ENCODE measurements at regions not wholly inside any gene's neighbourhood (a gene's known extent, or its start where the extent isn't known, plus 50 kb on each side); places are given as distances from the start of the nearest gene placed in this dataset.

DNA sequence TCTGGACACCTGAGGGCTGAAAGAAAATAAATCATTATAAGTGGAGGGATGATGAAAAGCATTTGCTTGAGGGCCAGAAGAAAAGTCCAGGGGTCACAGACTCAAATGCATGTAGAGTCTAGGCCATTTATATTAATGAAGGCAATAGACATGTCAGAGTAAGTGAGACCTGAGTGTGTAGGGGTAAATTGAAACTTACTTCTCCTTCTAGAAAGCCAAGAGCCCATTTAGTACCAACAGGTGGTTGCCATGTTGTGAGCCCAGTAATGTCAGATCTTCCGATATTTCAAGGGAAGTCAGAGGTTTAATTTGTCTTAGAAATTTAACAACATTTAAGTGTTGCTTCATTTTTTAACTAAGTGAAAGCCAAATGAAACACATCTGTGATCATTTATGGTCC, 166.1 kb upstream of the SLIT2 start:
- no peaks in the 10 kb centered on the region for H3F3A ChIP-seq (ENCODE audit: insufficient read depth, low read depth)
- no peaks in the 10 kb centered on the region for H3K9me3 ChIP-seq (ENCODE audit: insufficient read depth, low read depth)
- H3K36me3 ChIP-seq (ENCODE audit: low read depth) = no peaks in the 10 kb centered on the region
- no TSS peak for BruUV-seq (replicated peaks)
- no peaks in the 10 kb centered on the region for H3K4me1 ChIP-seq (replicated peaks; ENCODE audit: insufficient read depth)
- CTCF ChIA-PET = no interaction called here
- TF ChIP-seq EZH2 (IDR thresholded peaks at IDR 0.05; ENCODE audit: low read depth) = no peak
- TF ChIP-seq, protein P1, sequence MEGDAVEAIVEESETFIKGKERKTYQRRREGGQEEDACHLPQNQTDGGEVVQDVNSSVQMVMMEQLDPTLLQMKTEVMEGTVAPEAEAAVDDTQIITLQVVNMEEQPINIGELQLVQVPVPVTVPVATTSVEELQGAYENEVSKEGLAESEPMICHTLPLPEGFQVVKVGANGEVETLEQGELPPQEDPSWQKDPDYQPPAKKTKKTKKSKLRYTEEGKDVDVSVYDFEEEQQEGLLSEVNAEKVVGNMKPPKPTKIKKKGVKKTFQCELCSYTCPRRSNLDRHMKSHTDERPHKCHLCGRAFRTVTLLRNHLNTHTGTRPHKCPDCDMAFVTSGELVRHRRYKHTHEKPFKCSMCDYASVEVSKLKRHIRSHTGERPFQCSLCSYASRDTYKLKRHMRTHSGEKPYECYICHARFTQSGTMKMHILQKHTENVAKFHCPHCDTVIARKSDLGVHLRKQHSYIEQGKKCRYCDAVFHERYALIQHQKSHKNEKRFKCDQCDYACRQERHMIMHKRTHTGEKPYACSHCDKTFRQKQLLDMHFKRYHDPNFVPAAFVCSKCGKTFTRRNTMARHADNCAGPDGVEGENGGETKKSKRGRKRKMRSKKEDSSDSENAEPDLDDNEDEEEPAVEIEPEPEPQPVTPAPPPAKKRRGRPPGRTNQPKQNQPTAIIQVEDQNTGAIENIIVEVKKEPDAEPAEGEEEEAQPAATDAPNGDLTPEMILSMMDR (conservative IDR thresholded peaks at IDR 0.05) = no peak
- intact Hi-C loops (cut with micrococcal nuclease; ENCODE audit: unreplicated experiment) = no loop called here
- no peak for DNase-seq
- H3K27ac ChIP-seq = no peak overlapping the region
- POLR2A ChIA-PET (ENCODE audit: unreplicated experiment) = no interaction called here
- no peaks in the 10 kb centered on the region for H3K79me2 ChIP-seq (ENCODE audit: low read depth)
- H3K27me3 ChIP-seq (ENCODE audit: insufficient read depth, low read depth) = no peaks in the 10 kb centered on the region
- H3K4me2 ChIP-seq = no peak overlapping the region
- no peaks in the 10 kb centered on the region for H3K9me2 ChIP-seq (ENCODE audit: insufficient read depth)
- H4K20me1 ChIP-seq (ENCODE audit: insufficient read depth) = no peaks in the 10 kb centered on the region
- H2AFZ ChIP-seq = no peak overlapping the region
- no peak overlapping the region for H3K4me3 ChIP-seq

DNA sequence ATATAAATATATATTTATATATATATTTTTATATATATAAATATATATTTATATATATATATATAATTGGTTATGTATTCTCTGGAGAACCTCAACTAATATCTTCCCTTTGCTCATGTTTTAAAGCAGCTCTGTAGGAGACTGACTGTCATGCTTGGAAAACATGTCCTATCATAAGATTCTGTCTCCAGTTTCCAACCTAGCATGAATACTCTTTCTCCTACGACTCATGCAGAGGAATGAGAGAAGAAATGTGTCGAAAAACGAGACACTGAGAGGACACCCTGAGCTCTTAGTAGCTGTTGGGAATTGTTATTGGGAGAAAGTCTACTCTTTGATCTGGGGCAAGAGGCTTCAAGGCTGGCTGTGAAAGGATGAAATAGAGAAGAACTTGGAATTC, 166.5 kb upstream of the SLIT2 start:
- POLR2A ChIA-PET (ENCODE audit: unreplicated experiment) = no interaction called here
- no peaks in the 10 kb centered on the region for H3K4me1 ChIP-seq (replicated peaks; ENCODE audit: insufficient read depth)
- no peaks in the 10 kb centered on the region for H3K9me3 ChIP-seq (ENCODE audit: insufficient read depth, low read depth)
- CTCF ChIA-PET = no interaction called here
- no peak overlapping the region for H3K4me2 ChIP-seq
- H3K79me2 ChIP-seq (ENCODE audit: low read depth) = no peaks in the 10 kb centered on the region
- no peak overlapping the region for H2AFZ ChIP-seq
- no peaks in the 10 kb centered on the region for H3K9me2 ChIP-seq (ENCODE audit: insufficient read depth)
- no peaks in the 10 kb centered on the region for H4K20me1 ChIP-seq (ENCODE audit: insufficient read depth)
- no peak for DNase-seq
- H3K4me3 ChIP-seq = no peak overlapping the region
- no peak for TF ChIP-seq EZH2 (IDR thresholded peaks at IDR 0.05; ENCODE audit: low read depth)
- TF ChIP-seq, protein P1 (conservative IDR thresholded peaks at IDR 0.05) = no peak
- BruUV-seq (replicated peaks) = no TSS peak
- no peaks in the 10 kb centered on the region for H3K27me3 ChIP-seq (ENCODE audit: insufficient read depth, low read depth)
- no peaks in the 10 kb centered on the region for H3K36me3 ChIP-seq (ENCODE audit: low read depth)
- intact Hi-C loops (cut with micrococcal nuclease; ENCODE audit: unreplicated experiment) = no loop called here
- H3K27ac ChIP-seq = no peak overlapping the region
- H3F3A ChIP-seq (ENCODE audit: insufficient read depth, low read depth) = no peaks in the 10 kb centered on the region

DNA sequence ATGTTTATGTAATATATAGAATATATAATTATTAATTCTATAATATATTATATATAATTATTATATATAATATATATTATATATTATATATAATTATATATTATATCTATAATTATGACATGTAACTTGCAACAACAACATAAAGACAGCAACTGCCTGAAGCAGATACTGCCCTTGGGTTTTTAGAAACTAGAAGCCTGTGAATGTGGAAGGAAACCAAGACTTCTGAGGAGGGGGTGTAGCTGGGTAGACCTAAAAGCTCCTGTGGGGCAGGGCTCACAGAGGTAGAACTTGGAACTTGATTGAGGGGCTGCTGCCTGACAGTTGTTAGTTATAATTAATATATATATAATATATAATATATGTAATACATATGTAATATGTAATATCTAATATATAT, 167.2 kb upstream of the SLIT2 start:
- Histone ChIP-seq H3K9me2 (ENCODE audit: insufficient read depth) (no peaks in the 10 kb centered on the region), H3K4me3 (no peak overlapping the region), H3K79me2 (ENCODE audit: low read depth) (no peaks in the 10 kb centered on the region), H3K27me3 (ENCODE audit: insufficient read depth, low read depth) (no peaks in the 10 kb centered on the region), H3K36me3 (ENCODE audit: low read depth) (no peaks in the 10 kb centered on the region), H3K9me3 (ENCODE audit: insufficient read depth, low read depth) (no peaks in the 10 kb centered on the region), H3K4me2 (no peak overlapping the region), H2AFZ (no peak overlapping the region), H3F3A (ENCODE audit: insufficient read depth, low read depth) (no peaks in the 10 kb centered on the region), H4K20me1 (ENCODE audit: insufficient read depth) (no peaks in the 10 kb centered on the region), H3K27ac (no peak overlapping the region), H3K4me1 (replicated peaks; ENCODE audit: insufficient read depth) (no peaks in the 10 kb centered on the region)
- intact Hi-C loops (cut with micrococcal nuclease; ENCODE audit: unreplicated experiment) = no loop called here
- DNase-seq = no peak
- TF ChIP-seq, protein P1 (conservative IDR thresholded peaks at IDR 0.05) = no peak
- TF ChIP-seq EZH2 (IDR thresholded peaks at IDR 0.05; ENCODE audit: low read depth) = no peak
- ChIA-PET POLR2A (ENCODE audit: unreplicated experiment) (no interaction called here), CTCF (no interaction called here)
- BruUV-seq (replicated peaks) = no TSS peak

All from PC-9 (cell line).